PFSK-1 (cell line): ENCODE measurements at regions not wholly inside any gene's neighbourhood (a gene's known extent, or its start where the extent isn't known, plus 50 kb on each side); places are given as distances from the start of the nearest gene placed in this dataset.
A peak's percentile ranks its signal among the peaks of the same experiment; 100 is the strongest.

Experiments used
- FOXP2 ChIP-seq: optimal IDR thresholded peaks from 2 replicates; pipeline ENCODE3; 2011; ENCODE audit warnings: borderline replicate concordance, control low read depth, inconsistent platforms; ENCODE audit not compliant: insufficient read depth; ENCODE audit errors: extremely low read length, extremely low read depth
- POLR2AphosphoS5 ChIP-seq: IDR thresholded peaks from 2 replicates; pipeline ENCODE4 v1.6.1; 2012; ENCODE audit warnings: low read depth, mild to moderate bottlenecking, control low read depth, low read length, moderate library complexity
- SIN3A ChIP-seq: IDR thresholded peaks from 2 replicates; pipeline ENCODE4 v1.6.1; 2012; ENCODE audit warnings: mild to moderate bottlenecking, low read length, moderate library complexity, borderline replicate concordance; ENCODE audit not compliant: insufficient read depth
- TAF1 ChIP-seq: IDR thresholded peaks from 2 replicates; pipeline ENCODE4 v1.6.1; 2012; ENCODE audit warnings: low read length, control low read depth, borderline replicate concordance; ENCODE audit not compliant: insufficient read depth
- TF ChIP-seq, protein P1 (sequence below), 2 experiments: IDR thresholded peaks; 2 replicates each; pipeline versions ENCODE4 v1.6.1 to v1.8.0; 2011 to 2012; ENCODE audit warnings: low read depth in 2 of 2, low read length in 2 of 2, control low read depth in 1 of 2, inconsistent platforms in 1 of 2, mild to moderate bottlenecking in 1 of 2, moderate library complexity in 1 of 2; ENCODE audit not compliant: insufficient read depth in 1 of 2

DNA sequence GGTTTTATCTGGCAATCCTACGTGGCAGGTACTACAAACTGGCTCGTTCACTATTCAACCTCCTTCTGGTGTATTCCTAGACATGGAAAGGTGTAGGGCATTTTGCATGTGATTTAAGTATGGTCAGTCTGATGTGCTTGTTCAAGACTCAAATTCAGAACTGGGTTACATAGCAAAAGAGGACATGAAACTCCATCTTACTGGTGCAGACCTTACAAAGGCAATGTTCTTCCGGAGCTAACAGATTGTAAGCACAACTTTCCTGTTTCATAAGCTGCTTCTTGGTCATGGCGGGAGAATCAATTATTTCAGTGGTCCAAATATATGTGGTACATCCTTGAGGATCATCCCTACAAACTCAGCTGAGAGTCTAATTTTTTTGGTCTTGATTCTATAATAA lies 703.4 kb downstream of the EPM2A start:
- TF ChIP-seq, protein P1, sequence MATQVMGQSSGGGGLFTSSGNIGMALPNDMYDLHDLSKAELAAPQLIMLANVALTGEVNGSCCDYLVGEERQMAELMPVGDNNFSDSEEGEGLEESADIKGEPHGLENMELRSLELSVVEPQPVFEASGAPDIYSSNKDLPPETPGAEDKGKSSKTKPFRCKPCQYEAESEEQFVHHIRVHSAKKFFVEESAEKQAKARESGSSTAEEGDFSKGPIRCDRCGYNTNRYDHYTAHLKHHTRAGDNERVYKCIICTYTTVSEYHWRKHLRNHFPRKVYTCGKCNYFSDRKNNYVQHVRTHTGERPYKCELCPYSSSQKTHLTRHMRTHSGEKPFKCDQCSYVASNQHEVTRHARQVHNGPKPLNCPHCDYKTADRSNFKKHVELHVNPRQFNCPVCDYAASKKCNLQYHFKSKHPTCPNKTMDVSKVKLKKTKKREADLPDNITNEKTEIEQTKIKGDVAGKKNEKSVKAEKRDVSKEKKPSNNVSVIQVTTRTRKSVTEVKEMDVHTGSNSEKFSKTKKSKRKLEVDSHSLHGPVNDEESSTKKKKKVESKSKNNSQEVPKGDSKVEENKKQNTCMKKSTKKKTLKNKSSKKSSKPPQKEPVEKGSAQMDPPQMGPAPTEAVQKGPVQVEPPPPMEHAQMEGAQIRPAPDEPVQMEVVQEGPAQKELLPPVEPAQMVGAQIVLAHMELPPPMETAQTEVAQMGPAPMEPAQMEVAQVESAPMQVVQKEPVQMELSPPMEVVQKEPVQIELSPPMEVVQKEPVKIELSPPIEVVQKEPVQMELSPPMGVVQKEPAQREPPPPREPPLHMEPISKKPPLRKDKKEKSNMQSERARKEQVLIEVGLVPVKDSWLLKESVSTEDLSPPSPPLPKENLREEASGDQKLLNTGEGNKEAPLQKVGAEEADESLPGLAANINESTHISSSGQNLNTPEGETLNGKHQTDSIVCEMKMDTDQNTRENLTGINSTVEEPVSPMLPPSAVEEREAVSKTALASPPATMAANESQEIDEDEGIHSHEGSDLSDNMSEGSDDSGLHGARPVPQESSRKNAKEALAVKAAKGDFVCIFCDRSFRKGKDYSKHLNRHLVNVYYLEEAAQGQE (IDR thresholded peaks at IDR 0.05; ENCODE audit: insufficient read depth in 1 of 2, low read depth in 2 of 2, low read length in 2 of 2): no peak
- TF ChIP-seq SIN3A (no peak), FOXP2 (no peak), POLR2AphosphoS5 (no peak), TAF1 (no peak)

DNA sequence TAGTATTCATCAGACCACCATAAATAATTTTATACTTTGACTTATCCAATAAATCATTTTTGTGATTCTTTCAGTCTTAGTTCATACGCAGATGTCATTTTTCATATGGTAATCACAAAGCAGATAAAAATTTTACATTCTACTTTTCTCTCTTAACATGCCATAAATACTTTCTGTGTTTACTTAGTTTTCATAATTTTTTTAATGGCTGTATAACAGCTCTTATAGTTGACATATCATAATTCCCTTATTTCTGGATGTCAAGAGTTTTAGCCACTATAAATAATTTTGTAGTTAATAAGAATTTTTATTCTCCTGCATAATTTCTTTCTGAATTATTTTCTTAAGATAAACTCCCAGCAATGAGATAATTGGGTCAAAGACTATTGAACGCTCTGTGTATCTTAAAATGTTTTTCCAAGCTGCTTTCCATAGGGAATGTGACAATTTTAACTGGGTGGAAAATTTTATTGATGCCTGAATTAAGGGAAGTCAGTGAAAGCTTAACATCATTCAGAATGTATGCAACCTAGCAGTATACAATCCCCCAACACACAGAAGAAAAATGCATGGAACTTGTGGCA lies 702.7 kb downstream of the EPM2A start:
- TF ChIP-seq, protein P1 (IDR thresholded peaks at IDR 0.05; ENCODE audit: insufficient read depth in 1 of 2, low read depth in 2 of 2, low read length in 2 of 2): no peak
- no peak for TF ChIP-seq FOXP2
- no peak for TF ChIP-seq SIN3A
- TF ChIP-seq TAF1: no peak
- no peak for TF ChIP-seq POLR2AphosphoS5

DNA sequence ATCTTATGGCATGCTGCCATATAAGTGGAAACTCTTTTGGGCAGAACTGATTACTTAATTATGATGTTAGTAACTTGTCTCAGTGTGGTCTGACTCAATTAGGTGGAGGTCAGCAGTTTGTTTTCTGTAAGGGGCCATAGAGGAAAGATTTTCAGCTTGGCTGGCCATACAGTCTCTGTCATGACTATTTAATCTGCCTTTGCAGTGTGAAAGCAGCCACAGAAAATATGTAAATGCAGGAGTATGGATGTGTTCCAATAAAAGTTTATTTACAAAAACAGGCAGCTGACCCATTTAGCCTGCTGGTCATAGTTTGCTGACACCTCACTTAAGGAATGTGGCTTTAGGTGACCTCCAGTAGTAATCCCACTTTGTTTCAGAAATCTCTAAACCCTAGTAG lies 700.7 kb downstream of the EPM2A start:
- TF ChIP-seq POLR2AphosphoS5: no peak
- TF ChIP-seq, protein P1 (IDR thresholded peaks at IDR 0.05; ENCODE audit: insufficient read depth in 1 of 2, low read depth in 2 of 2, low read length in 2 of 2): peak in 1 of 2 experiments; percentile 31; a peak in 1 of 4 replicates

DNA sequence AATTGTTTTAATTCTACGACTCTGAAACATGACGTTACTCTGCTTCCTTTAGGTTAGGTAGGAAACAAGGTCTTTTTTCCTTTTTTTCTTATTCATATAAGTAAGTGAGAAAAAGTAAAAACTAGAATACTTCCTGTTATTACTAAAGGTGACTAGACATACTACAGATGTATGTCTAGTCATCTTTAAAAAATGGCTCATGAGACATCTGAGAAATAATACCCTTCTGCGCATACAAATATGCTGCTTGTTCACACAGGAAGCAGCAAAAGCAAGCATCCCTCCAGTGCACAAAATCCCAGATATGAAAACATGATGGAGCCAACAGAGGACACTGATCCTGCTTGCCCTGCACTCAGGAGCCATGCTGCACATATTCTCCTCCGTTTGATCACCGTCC lies 699.1 kb downstream of the EPM2A start:
- TF ChIP-seq, protein P1 (IDR thresholded peaks at IDR 0.05; ENCODE audit: insufficient read depth in 1 of 2, low read depth in 2 of 2, low read length in 2 of 2): no peak
- TF ChIP-seq SIN3A (no peak), TAF1 (no peak), FOXP2 (no peak), POLR2AphosphoS5 (no peak)

DNA sequence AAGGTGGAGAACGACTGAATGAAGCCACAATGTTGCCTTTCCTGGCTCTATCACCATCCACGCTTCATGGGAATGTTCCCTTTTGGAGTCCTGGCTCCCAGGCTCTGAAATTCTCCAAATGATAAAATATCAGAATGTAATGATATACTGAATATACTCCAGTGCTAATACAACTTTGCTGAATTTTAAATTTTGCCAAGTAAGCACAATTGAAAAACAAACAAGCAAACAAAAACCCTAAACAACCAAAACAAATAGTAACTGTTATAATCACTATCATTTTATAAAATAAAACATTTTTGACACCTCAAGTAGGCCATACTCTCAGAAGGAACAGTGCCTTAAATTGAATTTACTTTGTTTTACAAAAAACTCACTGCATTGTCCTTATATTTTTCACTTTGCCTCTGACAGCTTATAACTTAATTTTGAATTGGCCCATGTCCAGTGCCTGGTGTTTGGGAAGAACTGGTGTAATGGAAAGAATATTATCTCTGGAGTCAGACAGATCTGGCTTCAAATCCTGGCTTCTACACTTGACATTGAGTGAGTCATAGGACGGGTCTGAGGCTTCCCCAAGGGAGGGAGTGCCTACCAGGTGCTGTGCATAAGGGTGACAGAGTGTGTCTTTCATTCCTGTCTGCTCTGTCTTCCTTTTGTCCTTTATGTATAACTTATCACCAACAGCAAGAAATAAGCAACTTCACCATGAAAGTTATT lies 698.3 kb downstream of the EPM2A start:
- TF ChIP-seq SIN3A: 0 out of 2 replicates have a peak, but pooled peaks have one; percentile 35
- no peak for TF ChIP-seq FOXP2
- no peak for TF ChIP-seq TAF1
- TF ChIP-seq, protein P1 (IDR thresholded peaks at IDR 0.05; ENCODE audit: insufficient read depth in 1 of 2, low read depth in 2 of 2, low read length in 2 of 2): 0 out of 4 replicates have a peak, but pooled peaks of 1 of the 2 experiments have one; percentile 48
